ENCODE measurements at regions not wholly inside any gene's neighbourhood (a gene's known extent, or its start where the extent isn't known, plus 50 kb on each side); places are given as distances from the start of the nearest gene placed in this dataset.

DNA sequence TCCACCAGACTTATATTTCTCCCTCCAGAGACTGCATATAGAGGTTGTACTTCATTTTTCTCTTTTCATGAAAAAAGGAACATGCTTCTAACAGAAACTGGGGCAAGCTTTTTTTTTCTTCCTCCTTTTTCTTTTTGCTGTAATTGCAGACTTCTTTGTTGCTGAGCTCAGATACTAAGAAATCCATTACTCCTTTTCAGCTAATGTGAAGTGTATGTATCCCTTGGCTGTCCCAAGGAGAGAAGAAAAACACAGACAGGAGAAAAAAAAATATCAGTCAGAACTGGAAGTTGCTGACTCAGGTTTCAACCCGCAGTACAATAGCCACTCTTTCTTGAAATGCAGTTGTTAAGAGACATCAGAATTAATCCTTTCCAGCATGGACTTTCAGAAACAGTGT, 1248.4 kb downstream of the LRFN5 start:
- H3K27ac ChIP-seq (ENCODE audit: low read depth in 1 of 3, low read length in 2 of 3), result no peak overlapping the region
- no peaks in the 10 kb centered on the region for H3K4me1 ChIP-seq (ENCODE audit: control insufficient read depth in 3 of 3, insufficient read depth in 2 of 3, low read depth in 1 of 3, low read length in 2 of 3)
- FAIRE-seq (no peak), DNase-seq (no peak)
- no peaks in the 10 kb centered on the region for H3K36me3 ChIP-seq (ENCODE audit: control insufficient read depth in 3 of 3, insufficient read depth in 2 of 3, low read depth in 1 of 3, low read length in 3 of 3)
- H3K27me3 ChIP-seq (ENCODE audit: control insufficient read depth in 3 of 3, insufficient read depth in 3 of 3, low read length in 3 of 3), result no peaks in the 10 kb centered on the region
- no peak overlapping the region for H3K4me3 ChIP-seq (ENCODE audit: low read depth in 1 of 3, low read length in 3 of 3)
- H3K9me3 ChIP-seq (ENCODE audit: control insufficient read depth in 2 of 2, insufficient read depth in 1 of 2, low read depth in 1 of 2, low read length in 1 of 2), result no peaks in the 10 kb centered on the region
- WGBS, 3 donors, result 18 to 39% (median 24%) methylated on average over 1 of the region's 1 CpG

DNA sequence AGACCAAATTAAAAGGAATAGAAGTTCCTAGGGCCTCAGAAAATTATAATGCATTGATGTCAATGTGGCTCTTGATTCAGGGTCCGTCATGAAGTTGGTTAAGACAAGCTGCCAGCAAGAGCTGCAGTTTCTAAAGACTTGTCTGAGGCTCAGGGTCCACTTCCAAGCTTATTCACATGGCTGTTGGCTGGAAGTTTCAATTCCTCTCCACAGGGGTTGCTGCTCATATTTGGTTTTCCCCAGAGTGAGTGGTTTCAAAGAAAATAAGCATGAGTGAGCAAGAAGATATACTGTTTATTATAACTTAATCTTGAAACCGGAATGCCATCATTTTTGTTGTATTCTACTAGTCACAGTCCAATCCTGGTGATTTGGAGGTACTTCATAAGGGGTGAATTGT, 1247.4 kb downstream of the LRFN5 start:
- no peak overlapping the region for H3K4me3 ChIP-seq (ENCODE audit: low read depth in 1 of 3, low read length in 3 of 3)
- DNase-seq (no peak), FAIRE-seq (no peak)
- WGBS, 3 donors, result 67 to 77% (median 70%) methylated on average over 2 of the region's 2 CpGs
- H3K27me3 ChIP-seq (ENCODE audit: control insufficient read depth in 3 of 3, insufficient read depth in 3 of 3, low read length in 3 of 3), result no peaks in the 10 kb centered on the region
- no peaks in the 10 kb centered on the region for H3K36me3 ChIP-seq (ENCODE audit: control insufficient read depth in 3 of 3, insufficient read depth in 2 of 3, low read depth in 1 of 3, low read length in 3 of 3)
- no peaks in the 10 kb centered on the region for H3K9me3 ChIP-seq (ENCODE audit: control insufficient read depth in 2 of 2, insufficient read depth in 1 of 2, low read depth in 1 of 2, low read length in 1 of 2)
- H3K27ac ChIP-seq (ENCODE audit: low read depth in 1 of 3, low read length in 2 of 3), result no peak overlapping the region
- no peaks in the 10 kb centered on the region for H3K4me1 ChIP-seq (ENCODE audit: control insufficient read depth in 3 of 3, insufficient read depth in 2 of 3, low read depth in 1 of 3, low read length in 2 of 3)

DNA sequence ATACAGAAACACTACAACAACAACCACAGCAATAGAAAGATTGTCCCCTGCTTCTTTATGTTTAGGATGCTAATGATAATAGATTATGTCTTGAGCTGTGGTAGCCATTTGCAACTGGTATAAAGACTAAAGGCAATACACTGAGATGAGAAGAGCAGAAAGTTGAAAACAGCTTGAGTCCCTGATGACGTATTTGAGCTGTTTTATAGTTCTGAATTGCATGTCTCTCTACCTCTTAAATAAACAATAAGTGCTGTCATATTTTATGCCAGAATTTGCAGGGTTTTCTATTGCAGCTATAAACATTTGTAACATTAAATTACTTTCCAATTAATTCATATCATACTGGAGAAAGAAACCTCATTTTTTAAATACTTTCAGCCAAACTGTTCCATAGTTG, 1242.0 kb downstream of the LRFN5 start:
- no peak for FAIRE-seq
- H3K27ac ChIP-seq (ENCODE audit: low read depth in 1 of 3, low read length in 2 of 3), result no peak overlapping the region
- 43 to 56% (median 49%) methylated on average over 1 of the region's 1 CpG for WGBS, 3 donors
- H3K4me1 ChIP-seq (ENCODE audit: control insufficient read depth in 3 of 3, insufficient read depth in 2 of 3, low read depth in 1 of 3, low read length in 2 of 3), result no peaks in the 10 kb centered on the region
- H3K9me3 ChIP-seq (ENCODE audit: control insufficient read depth in 2 of 2, insufficient read depth in 1 of 2, low read depth in 1 of 2, low read length in 1 of 2), result no peaks in the 10 kb centered on the region
- H3K27me3 ChIP-seq (ENCODE audit: control insufficient read depth in 3 of 3, insufficient read depth in 3 of 3, low read length in 3 of 3), result no peaks in the 10 kb centered on the region
- no peaks in the 10 kb centered on the region for H3K36me3 ChIP-seq (ENCODE audit: control insufficient read depth in 3 of 3, insufficient read depth in 2 of 3, low read depth in 1 of 3, low read length in 3 of 3)
- no peak overlapping the region for H3K4me3 ChIP-seq (ENCODE audit: low read depth in 1 of 3, low read length in 3 of 3)
- DNase-seq, result no peak

DNA sequence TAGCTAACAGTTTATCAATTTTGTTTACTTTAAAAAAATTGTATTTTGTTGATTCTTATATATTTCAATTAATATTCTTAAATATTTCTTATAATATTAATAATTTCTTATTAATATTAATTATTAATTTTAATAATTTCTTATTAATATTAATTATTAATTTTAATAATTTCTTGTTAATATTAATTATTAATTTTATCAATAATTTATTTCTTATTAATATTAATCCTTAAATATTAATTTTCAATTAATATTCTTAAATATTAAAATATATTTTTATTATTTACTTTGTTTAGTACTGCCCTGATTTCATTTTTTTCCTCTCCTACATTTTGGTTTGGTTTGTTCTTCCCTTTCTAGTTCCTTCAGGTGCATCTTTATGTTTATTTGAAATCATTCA, 1208.1 kb downstream of the LRFN5 start:
- Histone ChIP-seq H3K36me3 (ENCODE audit: control insufficient read depth in 3 of 3, insufficient read depth in 2 of 3, low read depth in 1 of 3, low read length in 3 of 3) (no peaks in the 10 kb centered on the region), H3K4me3 (ENCODE audit: low read depth in 1 of 3, low read length in 3 of 3) (no peak overlapping the region), H3K27me3 (ENCODE audit: control insufficient read depth in 3 of 3, insufficient read depth in 3 of 3, low read length in 3 of 3) (no peaks in the 10 kb centered on the region), H3K9me3 (ENCODE audit: control insufficient read depth in 2 of 2, insufficient read depth in 1 of 2, low read depth in 1 of 2, low read length in 1 of 2) (no peaks in the 10 kb centered on the region), H3K4me1 (ENCODE audit: control insufficient read depth in 3 of 3, insufficient read depth in 2 of 3, low read depth in 1 of 3, low read length in 2 of 3) (no peaks in the 10 kb centered on the region), H3K27ac (ENCODE audit: low read depth in 1 of 3, low read length in 2 of 3) (no peak overlapping the region)
- peak; percentile 99 for FAIRE-seq
- DNase-seq, result no peak

DNA sequence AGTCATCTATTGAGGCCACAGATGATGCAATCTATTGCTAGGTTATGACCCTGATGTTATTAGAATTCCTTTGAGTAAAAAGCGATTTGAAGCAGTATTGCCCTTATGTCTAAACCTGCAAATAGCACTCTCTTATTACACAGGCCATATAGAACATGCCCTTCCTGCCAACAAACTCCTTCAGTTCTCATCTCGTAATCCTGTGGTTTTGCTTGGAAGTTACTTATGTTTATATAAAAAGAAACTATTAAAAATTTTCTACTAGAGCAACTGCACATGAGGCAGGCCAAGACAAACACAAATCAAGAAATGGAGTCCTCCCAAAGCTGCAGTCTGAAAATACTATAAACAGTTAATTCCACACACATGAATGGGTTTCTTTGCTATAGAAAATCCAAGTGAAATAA, 1200.2 kb downstream of the LRFN5 start:
- no peaks in the 10 kb centered on the region for H3K9me3 ChIP-seq (ENCODE audit: control insufficient read depth in 2 of 2, insufficient read depth in 1 of 2, low read depth in 1 of 2, low read length in 1 of 2)
- H3K4me3 ChIP-seq (ENCODE audit: low read depth in 1 of 3, low read length in 3 of 3), result no peak overlapping the region
- H3K36me3 ChIP-seq (ENCODE audit: control insufficient read depth in 3 of 3, insufficient read depth in 2 of 3, low read depth in 1 of 3, low read length in 3 of 3), result no peaks in the 10 kb centered on the region
- no peaks in the 10 kb centered on the region for H3K27me3 ChIP-seq (ENCODE audit: control insufficient read depth in 3 of 3, insufficient read depth in 3 of 3, low read length in 3 of 3)
- no peak for DNase-seq
- H3K4me1 ChIP-seq (ENCODE audit: control insufficient read depth in 3 of 3, insufficient read depth in 2 of 3, low read depth in 1 of 3, low read length in 2 of 3), result no peaks in the 10 kb centered on the region
- 39 to 69% (median 56%) methylated on average over 2 of the region's 2 CpGs for WGBS, 3 donors
- no peak overlapping the region for H3K27ac ChIP-seq (ENCODE audit: low read depth in 1 of 3, low read length in 2 of 3)
- no peak for FAIRE-seq

DNA sequence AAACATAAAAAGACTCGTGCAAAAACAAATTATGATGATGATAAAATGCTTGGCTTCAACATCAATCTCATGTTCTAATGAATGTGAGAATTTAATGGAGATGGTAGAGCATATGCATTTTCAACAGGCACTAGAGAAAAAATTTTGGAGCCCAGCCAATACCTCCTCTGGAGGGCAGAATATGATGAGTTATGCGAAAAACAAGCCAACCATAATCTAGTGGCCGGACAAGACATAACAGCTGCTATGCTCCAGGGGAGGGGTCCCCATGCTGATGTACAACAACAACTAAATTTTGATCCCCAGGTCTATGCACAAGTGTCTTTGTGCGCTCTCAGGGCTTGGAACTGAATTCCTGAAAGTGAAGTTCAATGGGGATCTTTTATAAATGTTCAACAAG, 1197.5 kb downstream of the LRFN5 start:
- Histone ChIP-seq H3K4me1 (ENCODE audit: control insufficient read depth in 3 of 3, insufficient read depth in 2 of 3, low read depth in 1 of 3, low read length in 2 of 3) (no peaks in the 10 kb centered on the region), H3K27me3 (ENCODE audit: control insufficient read depth in 3 of 3, insufficient read depth in 3 of 3, low read length in 3 of 3) (no peaks in the 10 kb centered on the region), H3K36me3 (ENCODE audit: control insufficient read depth in 3 of 3, insufficient read depth in 2 of 3, low read depth in 1 of 3, low read length in 3 of 3) (no peaks in the 10 kb centered on the region), H3K27ac (ENCODE audit: low read depth in 1 of 3, low read length in 2 of 3) (no peak overlapping the region), H3K4me3 (ENCODE audit: low read depth in 1 of 3, low read length in 3 of 3) (no peak overlapping the region), H3K9me3 (ENCODE audit: control insufficient read depth in 2 of 2, insufficient read depth in 1 of 2, low read depth in 1 of 2, low read length in 1 of 2) (peaks cover 0 to 6% of the 10 kb centered on the region in 2 donors)
- DNase-seq, result no peak
- 75 to 82% (median 80%) methylated on average over 4 of the region's 4 CpGs for WGBS, 3 donors
- no peak for FAIRE-seq

DNA sequence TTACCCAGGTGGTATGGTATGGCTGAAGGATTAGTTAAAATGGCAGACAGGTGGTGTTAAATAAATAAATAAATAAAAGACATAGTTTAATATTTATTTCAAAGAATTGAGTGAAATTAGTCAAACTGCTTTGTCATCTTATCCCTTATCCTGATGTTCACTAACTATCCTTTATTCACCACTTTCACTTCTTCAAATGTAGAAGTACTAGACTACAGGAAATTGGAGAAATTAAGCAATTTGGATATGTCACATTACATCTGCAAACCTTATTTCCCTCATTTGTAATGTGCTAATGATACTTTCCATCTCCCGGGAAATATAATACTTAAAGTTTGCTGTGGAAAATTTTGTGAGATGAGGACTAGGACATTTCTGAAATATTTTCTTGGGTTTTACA, 1195.7 kb downstream of the LRFN5 start:
- no peak for DNase-seq
- WGBS, 3 donors, result 89 to 94% (median 93%) methylated on average over 1 of the region's 1 CpG
- Histone ChIP-seq H3K4me3 (ENCODE audit: low read depth in 1 of 3, low read length in 3 of 3) (no peak overlapping the region), H3K36me3 (ENCODE audit: control insufficient read depth in 3 of 3, insufficient read depth in 2 of 3, low read depth in 1 of 3, low read length in 3 of 3) (no peaks in the 10 kb centered on the region), H3K9me3 (ENCODE audit: control insufficient read depth in 2 of 2, insufficient read depth in 1 of 2, low read depth in 1 of 2, low read length in 1 of 2) (peaks cover 0 to 6% of the 10 kb centered on the region in 2 donors), H3K27ac (ENCODE audit: low read depth in 1 of 3, low read length in 2 of 3) (no peak overlapping the region), H3K4me1 (ENCODE audit: control insufficient read depth in 3 of 3, insufficient read depth in 2 of 3, low read depth in 1 of 3, low read length in 2 of 3) (no peaks in the 10 kb centered on the region), H3K27me3 (ENCODE audit: control insufficient read depth in 3 of 3, insufficient read depth in 3 of 3, low read length in 3 of 3) (no peaks in the 10 kb centered on the region)
- no peak for FAIRE-seq

DNA sequence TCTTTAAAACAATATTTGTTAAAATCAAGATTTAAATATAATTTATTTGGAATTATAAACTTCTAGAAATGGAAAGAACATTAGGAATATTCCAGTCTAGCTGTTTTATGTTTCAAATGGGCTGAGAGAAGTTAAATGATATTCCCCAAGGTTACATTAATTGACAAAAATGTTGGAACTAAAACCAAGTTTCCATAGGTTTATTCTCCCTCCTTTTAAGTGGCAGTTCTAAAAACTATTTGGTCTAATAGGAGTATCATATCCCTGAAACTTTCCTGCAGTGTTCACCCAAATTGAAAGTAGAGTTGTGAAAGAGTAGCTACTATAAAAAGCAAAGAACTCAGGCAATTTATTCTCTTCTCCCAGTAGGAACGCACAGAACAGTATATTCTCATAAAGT, 1185.5 kb downstream of the LRFN5 start:
- Histone ChIP-seq H3K9me3 (ENCODE audit: control insufficient read depth in 2 of 2, insufficient read depth in 1 of 2, low read depth in 1 of 2, low read length in 1 of 2) (peaks cover 0 to 5% of the 10 kb centered on the region in 2 donors), H3K27me3 (ENCODE audit: control insufficient read depth in 3 of 3, insufficient read depth in 3 of 3, low read length in 3 of 3) (no peaks in the 10 kb centered on the region), H3K4me3 (ENCODE audit: low read depth in 1 of 3, low read length in 3 of 3) (no peak overlapping the region), H3K36me3 (ENCODE audit: control insufficient read depth in 3 of 3, insufficient read depth in 2 of 3, low read depth in 1 of 3, low read length in 3 of 3) (no peaks in the 10 kb centered on the region), H3K27ac (ENCODE audit: low read depth in 1 of 3, low read length in 2 of 3) (no peak overlapping the region), H3K4me1 (ENCODE audit: control insufficient read depth in 3 of 3, insufficient read depth in 2 of 3, low read depth in 1 of 3, low read length in 2 of 3) (no peaks in the 10 kb centered on the region)
- no peak for FAIRE-seq
- DNase-seq, result no peak
- 66 to 69% (median 67%) methylated on average over 1 of the region's 1 CpG for WGBS, 3 donors

DNA sequence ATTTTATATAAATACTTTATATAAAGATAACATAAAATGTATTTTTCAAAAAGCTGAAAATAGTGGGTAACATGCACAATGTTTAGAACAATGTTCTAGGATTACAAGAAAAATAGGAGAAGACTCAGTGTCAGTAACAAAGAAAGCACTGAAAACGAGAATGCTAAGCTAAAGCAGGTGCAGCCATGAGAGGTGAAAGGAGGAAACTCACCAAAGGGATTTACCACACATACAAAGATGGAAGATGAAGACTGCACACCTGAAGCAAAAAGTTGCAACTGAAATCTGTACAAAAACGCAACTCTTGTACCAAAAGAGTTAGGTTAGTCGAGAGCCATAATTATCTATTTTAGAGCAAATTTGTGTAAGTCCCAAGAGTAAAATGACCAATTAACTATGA, 1176.1 kb downstream of the LRFN5 start:
- FAIRE-seq (no peak), DNase-seq (no peak)
- peaks cover 0 to 11% of the 10 kb centered on the region in 2 donors for H3K9me3 ChIP-seq (ENCODE audit: control insufficient read depth in 2 of 2, insufficient read depth in 1 of 2, low read depth in 1 of 2, low read length in 1 of 2)
- H3K4me1 ChIP-seq (ENCODE audit: control insufficient read depth in 3 of 3, insufficient read depth in 2 of 3, low read depth in 1 of 3, low read length in 2 of 3), result no peaks in the 10 kb centered on the region
- H3K27me3 ChIP-seq (ENCODE audit: control insufficient read depth in 3 of 3, insufficient read depth in 3 of 3, low read length in 3 of 3), result no peaks in the 10 kb centered on the region
- H3K36me3 ChIP-seq (ENCODE audit: control insufficient read depth in 3 of 3, insufficient read depth in 2 of 3, low read depth in 1 of 3, low read length in 3 of 3), result no peaks in the 10 kb centered on the region
- 66 to 75% (median 72%) methylated on average over 3 of the region's 3 CpGs for WGBS, 3 donors
- no peak overlapping the region for H3K4me3 ChIP-seq (ENCODE audit: low read depth in 1 of 3, low read length in 3 of 3)
- no peak overlapping the region for H3K27ac ChIP-seq (ENCODE audit: low read depth in 1 of 3, low read length in 2 of 3)

Data from small intestine (tissue), 7 donors.